ENCODE measurements at regions not wholly inside any gene's neighbourhood (a gene's known extent, or its start where the extent isn't known, plus 50 kb on each side); places are given as distances from the start of the nearest gene placed in this dataset.
"Not testable (repeated sequence)": the region's sequence is repeated elsewhere in the genome, so short reads cannot be mapped to it uniquely, and the experiment has no call there.

DNA sequence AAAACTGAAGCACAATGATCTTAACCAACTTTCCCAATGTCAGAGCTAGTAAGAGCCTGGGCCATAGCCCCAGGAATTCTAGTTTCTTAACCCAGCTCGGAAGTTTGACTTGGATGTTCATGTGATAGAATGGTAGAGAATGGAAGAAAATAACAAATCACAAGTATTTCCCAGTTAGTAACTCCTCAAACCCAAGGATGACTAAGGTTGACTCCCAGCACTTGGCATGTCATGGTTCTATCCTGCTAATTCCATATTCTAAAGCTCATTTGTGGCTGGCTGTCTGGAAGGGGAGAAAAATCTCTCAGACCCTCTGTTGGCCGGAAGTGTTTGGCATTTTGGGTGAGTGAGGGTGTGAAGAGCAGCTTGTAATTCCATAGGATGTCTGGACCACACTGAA is 248.7 kb downstream of the RFPL4B start:
- TF ChIP-seq, protein P1, sequence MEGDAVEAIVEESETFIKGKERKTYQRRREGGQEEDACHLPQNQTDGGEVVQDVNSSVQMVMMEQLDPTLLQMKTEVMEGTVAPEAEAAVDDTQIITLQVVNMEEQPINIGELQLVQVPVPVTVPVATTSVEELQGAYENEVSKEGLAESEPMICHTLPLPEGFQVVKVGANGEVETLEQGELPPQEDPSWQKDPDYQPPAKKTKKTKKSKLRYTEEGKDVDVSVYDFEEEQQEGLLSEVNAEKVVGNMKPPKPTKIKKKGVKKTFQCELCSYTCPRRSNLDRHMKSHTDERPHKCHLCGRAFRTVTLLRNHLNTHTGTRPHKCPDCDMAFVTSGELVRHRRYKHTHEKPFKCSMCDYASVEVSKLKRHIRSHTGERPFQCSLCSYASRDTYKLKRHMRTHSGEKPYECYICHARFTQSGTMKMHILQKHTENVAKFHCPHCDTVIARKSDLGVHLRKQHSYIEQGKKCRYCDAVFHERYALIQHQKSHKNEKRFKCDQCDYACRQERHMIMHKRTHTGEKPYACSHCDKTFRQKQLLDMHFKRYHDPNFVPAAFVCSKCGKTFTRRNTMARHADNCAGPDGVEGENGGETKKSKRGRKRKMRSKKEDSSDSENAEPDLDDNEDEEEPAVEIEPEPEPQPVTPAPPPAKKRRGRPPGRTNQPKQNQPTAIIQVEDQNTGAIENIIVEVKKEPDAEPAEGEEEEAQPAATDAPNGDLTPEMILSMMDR (conservative IDR thresholded peaks at IDR 0.05), result no peak
- Mint-ChIP-seq H3K36me3 (no peaks in the 10 kb centered on the region), H3K4me3 (no peak overlapping the region), H3K27me3 (no peaks in the 10 kb centered on the region), H3K4me1 (ENCODE audit: unreplicated experiment) (peaks cover 9% of the 10 kb centered on the region), H3K9me3 (peaks cover 3% of the 10 kb centered on the region), H3K27ac (no peak overlapping the region)
- DNase-seq (ENCODE audit: extremely low spot score, unreplicated experiment), result no peak

DNA sequence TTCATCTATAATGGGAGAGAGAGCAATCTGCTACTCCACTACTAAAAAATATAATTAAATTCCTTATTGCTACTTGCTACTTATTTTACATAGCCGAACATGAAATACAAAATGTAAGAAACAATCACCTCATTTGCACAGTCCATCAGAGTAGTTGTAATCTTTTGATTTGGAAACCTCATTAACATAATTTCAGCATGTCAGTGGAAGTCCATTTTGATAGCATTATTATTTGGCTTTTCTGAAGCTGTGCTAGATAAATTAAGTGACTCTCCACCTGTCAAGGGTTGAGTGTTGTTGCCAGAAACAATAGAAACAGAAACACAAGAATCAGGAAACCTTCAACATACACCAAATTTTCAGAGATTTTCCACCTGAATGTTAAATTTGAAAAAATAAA is 250.0 kb downstream of the RFPL4B start:
- Mint-ChIP-seq H3K27ac (no peak overlapping the region), H3K36me3 (no peaks in the 10 kb centered on the region), H3K4me3 (no peak overlapping the region), H3K9me3 (peaks cover 3% of the 10 kb centered on the region), H3K4me1 (ENCODE audit: unreplicated experiment) (no peaks in the 10 kb centered on the region), H3K27me3 (no peaks in the 10 kb centered on the region)
- DNase-seq (ENCODE audit: extremely low spot score, unreplicated experiment), result no peak
- TF ChIP-seq, protein P1 (conservative IDR thresholded peaks at IDR 0.05), result no peak

DNA sequence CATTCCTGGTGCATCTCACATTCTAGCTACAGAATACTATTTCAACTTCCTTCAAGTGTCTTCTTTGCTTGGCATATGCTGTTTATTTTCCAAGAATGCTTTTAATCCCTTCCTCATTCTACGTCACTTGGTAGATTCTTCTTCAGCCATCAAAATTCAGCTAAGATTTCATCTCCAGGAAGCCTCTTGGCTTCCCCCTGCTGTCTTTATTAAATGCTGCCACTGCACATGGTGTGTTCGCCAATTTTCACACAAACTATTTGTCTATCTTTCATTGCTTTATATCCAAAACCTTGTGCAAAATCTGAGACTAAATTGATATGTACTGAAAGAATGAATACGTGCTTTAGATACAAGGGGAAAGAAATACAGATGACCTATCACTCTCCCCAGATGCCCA is 253.0 kb downstream of the RFPL4B start:
- Mint-ChIP-seq H3K27me3 (no peaks in the 10 kb centered on the region), H3K4me3 (no peak overlapping the region), H3K4me1 (ENCODE audit: unreplicated experiment) (no peaks in the 10 kb centered on the region), H3K9me3 (peaks cover 12% of the 10 kb centered on the region), H3K36me3 (no peaks in the 10 kb centered on the region), H3K27ac (no peak overlapping the region)
- TF ChIP-seq, protein P1 (conservative IDR thresholded peaks at IDR 0.05), result no peak
- DNase-seq (ENCODE audit: extremely low spot score, unreplicated experiment), result no peak

DNA sequence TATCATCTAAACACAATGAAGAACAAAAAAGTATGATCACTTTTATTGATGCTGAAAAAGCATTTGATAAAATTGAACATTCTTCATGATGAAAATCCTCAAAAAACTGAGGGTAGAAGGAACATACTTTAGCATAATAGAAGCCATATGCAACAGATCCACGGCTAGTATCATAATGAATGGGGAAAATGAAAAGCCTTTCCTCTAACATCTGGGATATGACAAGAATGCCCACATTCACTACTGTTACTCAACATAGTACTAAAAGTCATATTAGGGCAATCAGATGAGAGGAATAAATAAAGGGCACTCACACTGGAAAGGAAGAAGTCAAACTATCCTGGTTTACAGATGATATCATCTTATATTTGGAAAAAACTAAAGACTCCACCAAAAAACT is 256.6 kb downstream of the RFPL4B start:
- Mint-ChIP-seq H3K27me3 (no peaks in the 10 kb centered on the region), H3K4me1 (ENCODE audit: unreplicated experiment) (no peaks in the 10 kb centered on the region), H3K9me3 (peaks cover 22% of the 10 kb centered on the region), H3K36me3 (peaks cover 6% of the 10 kb centered on the region), H3K4me3 (no peak overlapping the region), H3K27ac (no peak overlapping the region)
- TF ChIP-seq, protein P1 (conservative IDR thresholded peaks at IDR 0.05), result no peak
- no peak for DNase-seq (ENCODE audit: extremely low spot score, unreplicated experiment)

DNA sequence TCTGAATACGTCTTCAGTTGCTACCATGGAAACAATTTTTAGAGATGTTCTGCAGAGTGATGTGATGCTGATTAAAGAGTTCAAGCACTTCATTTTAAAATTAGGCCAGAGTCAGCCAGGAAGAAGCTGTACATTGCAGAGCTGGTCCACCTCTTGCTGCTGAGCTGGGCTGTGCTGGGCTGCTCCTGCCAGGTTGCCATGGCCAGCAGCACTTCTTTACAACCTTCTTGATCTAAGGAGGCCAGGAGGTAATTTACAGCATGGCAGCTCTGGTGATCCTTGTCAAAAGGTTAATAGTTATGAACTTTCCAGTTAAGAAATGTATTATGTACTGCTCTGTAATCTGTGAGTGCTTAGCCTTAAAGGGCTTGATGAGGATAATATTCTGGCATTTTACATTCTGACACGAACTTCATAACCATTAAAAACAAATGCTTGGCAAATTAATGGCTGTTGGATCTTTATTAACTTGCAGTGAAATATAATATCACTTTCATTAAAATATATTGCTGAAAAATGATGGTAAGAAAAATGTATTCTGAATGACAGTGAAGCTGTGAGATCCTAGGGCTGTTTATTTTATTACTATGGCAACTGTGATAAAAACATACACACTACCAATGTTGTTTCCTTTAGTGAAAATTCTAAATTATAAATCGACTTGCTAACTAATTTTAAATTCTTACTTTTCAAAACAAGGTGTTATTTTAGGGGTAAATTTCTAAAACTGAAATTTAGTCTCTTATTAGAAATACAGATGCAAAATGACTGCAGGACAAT is 259.7 kb downstream of the RFPL4B start:
- DNase-seq (ENCODE audit: extremely low spot score, unreplicated experiment), result no peak
- peaks cover 23% of the 10 kb centered on the region for H3K9me3 Mint-ChIP-seq
- H3K27me3 Mint-ChIP-seq, result no peaks in the 10 kb centered on the region
- peaks cover 6% of the 10 kb centered on the region for H3K36me3 Mint-ChIP-seq
- no peak overlapping the region for H3K27ac Mint-ChIP-seq
- TF ChIP-seq, protein P1 (conservative IDR thresholded peaks at IDR 0.05), result no peak
- H3K4me3 Mint-ChIP-seq, result no peak overlapping the region
- H3K4me1 Mint-ChIP-seq (ENCODE audit: unreplicated experiment), result no peaks in the 10 kb centered on the region

DNA sequence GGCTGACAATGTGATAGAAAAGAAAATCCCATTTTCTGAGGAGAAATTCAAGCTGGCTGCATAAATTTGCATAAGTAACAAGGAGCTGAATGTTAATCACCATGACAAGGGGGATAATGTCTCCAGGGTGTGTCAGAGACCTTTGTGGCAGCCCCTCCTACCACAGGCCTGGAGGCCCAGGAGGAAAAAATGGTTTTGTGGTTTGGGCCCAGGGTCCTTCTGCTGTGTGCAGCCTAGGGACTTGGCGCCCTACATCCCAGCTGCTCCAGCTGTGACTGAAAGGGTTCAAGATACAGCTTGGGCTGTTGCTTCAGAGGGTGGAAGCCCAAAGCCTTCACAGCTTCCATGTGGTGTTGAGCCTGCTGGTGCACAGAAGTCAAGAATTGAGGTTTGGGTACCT is 261.8 kb downstream of the RFPL4B start:
- H3K27me3 Mint-ChIP-seq; DNase-seq (ENCODE audit: extremely low spot score, unreplicated experiment); H3K4me3 Mint-ChIP-seq; H3K4me1 Mint-ChIP-seq (ENCODE audit: unreplicated experiment); H3K27ac Mint-ChIP-seq; H3K36me3 Mint-ChIP-seq: not testable (repeated sequence)
- peaks cover 16% of the 10 kb centered on the region for H3K9me3 Mint-ChIP-seq
